HCT116 (cell line): ENCODE measurements at regions not wholly inside any gene's neighbourhood (a gene's known extent, or its start where the extent isn't known, plus 50 kb on each side); places are given as distances from the start of the nearest gene placed in this dataset.

Experiments used
- CBX3 ChIP-seq: IDR thresholded peaks from 2 replicates; pipeline ENCODE4 v1.6.1; 2012; ENCODE audit warnings: low read depth
- CEBPB ChIP-seq: IDR thresholded peaks from 2 replicates; pipeline ENCODE4 v1.6.1; 2012; ENCODE audit warnings: low read depth
- EGR1 ChIP-seq: IDR thresholded peaks from 2 replicates; pipeline ENCODE4 v1.6.1; 2012; ENCODE audit warnings: low read depth
- FOSL1 ChIP-seq: IDR thresholded peaks from 2 replicates; pipeline ENCODE4 v1.6.1; 2012; ENCODE audit warnings: low read depth
- POLR2A ChIP-seq: IDR thresholded peaks from 2 replicates; pipeline ENCODE4 v1.7.0; 2011; ENCODE audit warnings: borderline replicate concordance; ENCODE audit not compliant: insufficient read depth, insufficient read length; ENCODE audit errors: extremely low read depth
- POLR2AphosphoS5 ChIP-seq: IDR thresholded peaks from 2 replicates; pipeline ENCODE4 v1.6.1; 2011; ENCODE audit warnings: mild to moderate bottlenecking, low read depth, low read length, moderate library complexity
- TF ChIP-seq, protein P1 (sequence below), 3 experiments: fragments of 200-600 bp in 1 of 3; sonication (generic) in 1 of 3; IDR thresholded peaks in 2 of 3; conservative IDR thresholded peaks in 1 of 3; 2 replicates each; pipeline ENCODE4 v1.5.1; 2012 to 2017; ENCODE audit warnings: low read depth in 2 of 3, low read length in 2 of 3, antibody characterized with exemption in 1 of 3, borderline replicate concordance in 1 of 3, control low read depth in 1 of 3, mild to moderate bottlenecking in 1 of 3, mixed read lengths in 1 of 3, mixed run types in 1 of 3, moderate library complexity in 1 of 3; ENCODE audit not compliant: insufficient read depth in 1 of 3
- TF ChIP-seq, protein P2 (sequence below): IDR thresholded peaks from 2 replicates; pipeline ENCODE4 v1.6.1; 2011; ENCODE audit warnings: mild to moderate bottlenecking, low read length, moderate library complexity; ENCODE audit not compliant: insufficient replicate concordance; ENCODE audit errors: extremely low read depth
- TF ChIP-seq, protein P3 (sequence below): IDR thresholded peaks from 2 replicates; pipeline ENCODE4 v1.6.1; 2012

DNA sequence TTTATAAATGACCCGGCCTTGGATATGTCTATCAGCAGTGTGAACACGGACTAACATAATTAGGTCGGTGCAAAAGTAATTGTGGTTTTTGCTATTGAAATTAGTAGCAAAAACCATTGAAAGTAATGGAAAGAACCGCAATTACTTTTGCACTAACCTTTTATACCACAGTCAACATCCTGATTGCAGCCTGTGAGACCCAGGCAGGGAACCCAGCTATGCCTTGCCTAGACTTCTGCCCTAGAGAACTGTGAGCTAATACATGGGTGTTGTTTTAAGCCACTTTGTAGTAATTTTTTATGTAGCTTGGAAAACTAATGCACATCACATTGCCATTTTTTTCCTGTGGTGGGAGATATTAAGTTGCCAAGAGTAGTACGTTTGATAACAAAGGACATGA lies 120.7 kb downstream of the SCG2 start:
- TF ChIP-seq, protein P1, sequence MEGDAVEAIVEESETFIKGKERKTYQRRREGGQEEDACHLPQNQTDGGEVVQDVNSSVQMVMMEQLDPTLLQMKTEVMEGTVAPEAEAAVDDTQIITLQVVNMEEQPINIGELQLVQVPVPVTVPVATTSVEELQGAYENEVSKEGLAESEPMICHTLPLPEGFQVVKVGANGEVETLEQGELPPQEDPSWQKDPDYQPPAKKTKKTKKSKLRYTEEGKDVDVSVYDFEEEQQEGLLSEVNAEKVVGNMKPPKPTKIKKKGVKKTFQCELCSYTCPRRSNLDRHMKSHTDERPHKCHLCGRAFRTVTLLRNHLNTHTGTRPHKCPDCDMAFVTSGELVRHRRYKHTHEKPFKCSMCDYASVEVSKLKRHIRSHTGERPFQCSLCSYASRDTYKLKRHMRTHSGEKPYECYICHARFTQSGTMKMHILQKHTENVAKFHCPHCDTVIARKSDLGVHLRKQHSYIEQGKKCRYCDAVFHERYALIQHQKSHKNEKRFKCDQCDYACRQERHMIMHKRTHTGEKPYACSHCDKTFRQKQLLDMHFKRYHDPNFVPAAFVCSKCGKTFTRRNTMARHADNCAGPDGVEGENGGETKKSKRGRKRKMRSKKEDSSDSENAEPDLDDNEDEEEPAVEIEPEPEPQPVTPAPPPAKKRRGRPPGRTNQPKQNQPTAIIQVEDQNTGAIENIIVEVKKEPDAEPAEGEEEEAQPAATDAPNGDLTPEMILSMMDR (IDR thresholded peaks at IDR 0.05 in 2 of 3, conservative IDR thresholded peaks at IDR 0.05 in 1 of 3; ENCODE audit: borderline replicate concordance in 1 of 3, insufficient read depth in 1 of 3, low read depth in 2 of 3, low read length in 2 of 3), result no peak
- no peak for TF ChIP-seq CBX3
- TF ChIP-seq, protein P2, sequence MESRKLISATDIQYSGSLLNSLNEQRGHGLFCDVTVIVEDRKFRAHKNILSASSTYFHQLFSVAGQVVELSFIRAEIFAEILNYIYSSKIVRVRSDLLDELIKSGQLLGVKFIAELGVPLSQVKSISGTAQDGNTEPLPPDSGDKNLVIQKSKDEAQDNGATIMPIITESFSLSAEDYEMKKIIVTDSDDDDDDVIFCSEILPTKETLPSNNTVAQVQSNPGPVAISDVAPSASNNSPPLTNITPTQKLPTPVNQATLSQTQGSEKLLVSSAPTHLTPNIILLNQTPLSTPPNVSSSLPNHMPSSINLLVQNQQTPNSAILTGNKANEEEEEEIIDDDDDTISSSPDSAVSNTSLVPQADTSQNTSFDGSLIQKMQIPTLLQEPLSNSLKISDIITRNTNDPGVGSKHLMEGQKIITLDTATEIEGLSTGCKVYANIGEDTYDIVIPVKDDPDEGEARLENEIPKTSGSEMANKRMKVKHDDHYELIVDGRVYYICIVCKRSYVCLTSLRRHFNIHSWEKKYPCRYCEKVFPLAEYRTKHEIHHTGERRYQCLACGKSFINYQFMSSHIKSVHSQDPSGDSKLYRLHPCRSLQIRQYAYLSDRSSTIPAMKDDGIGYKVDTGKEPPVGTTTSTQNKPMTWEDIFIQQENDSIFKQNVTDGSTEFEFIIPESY, result no peak
- TF ChIP-seq POLR2AphosphoS5, result no peak
- TF ChIP-seq EGR1, result no peak
- TF ChIP-seq, protein P3, sequence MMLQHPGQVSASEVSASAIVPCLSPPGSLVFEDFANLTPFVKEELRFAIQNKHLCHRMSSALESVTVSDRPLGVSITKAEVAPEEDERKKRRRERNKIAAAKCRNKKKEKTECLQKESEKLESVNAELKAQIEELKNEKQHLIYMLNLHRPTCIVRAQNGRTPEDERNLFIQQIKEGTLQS, result no peak
- TF ChIP-seq CEBPB, result no peak
- TF ChIP-seq POLR2A, result no peak
- TF ChIP-seq FOSL1, result no peak
